H1 (cell line): ENCODE measurements at regions not wholly inside any gene's neighbourhood (a gene's known extent, or its start where the extent isn't known, plus 50 kb on each side); places are given as distances from the start of the nearest gene placed in this dataset.

Experiments
- CTCF ChIA-PET: fragments of 300-600 bp; sonication (Branson Sonifier 250); formaldehyde crosslinking; loops from one replicate; lab custom pipeline; 2021; ENCODE audit not compliant: partially characterized antibody; lab: Charles Lee
- POLR2A ChIA-PET: fragments of 300-600 bp; sonication (Branson Sonifier 250); formaldehyde crosslinking; loops from one replicate; lab custom pipeline; 2021; ENCODE audit warnings: inconsistent platforms; ENCODE audit not compliant: partially characterized antibody; lab: Charles Lee
- DNase-seq, 2 experiments: peaks; one replicate each; pipeline versions ENCODE4 v3.0.0 to v3.0.0-alpha.2; 2010 to 2022; ENCODE audit warnings: low spot score in 2 of 2, low read depth in 1 of 2, mixed read lengths in 1 of 2
- FAIRE-seq: peaks from 2 replicates; lab custom pipeline; 2011; peaks lifted over from hg19 to GRCh38; lab: Jason Lieb, UNC
- H2AFZ ChIP-seq: 2 replicates; pipeline ENCODE4 v1.8.1; 2012; ENCODE audit warnings: low read length, inconsistent platforms
- H2AK5ac ChIP-seq: 2 replicates; pipeline ENCODE4 v1.6.1; 2013; ENCODE audit warnings: low read depth, low read length
- H2BK120ac ChIP-seq: replicated peaks from 2 replicates; pipeline ENCODE3; 2013; ENCODE audit warnings: low read depth, low read length, inconsistent platforms
- H2BK12ac ChIP-seq: 2 replicates; pipeline ENCODE4 v1.6.1; 2013; ENCODE audit warnings: low read depth, low read length
- H2BK15ac ChIP-seq: 2 replicates; pipeline ENCODE4 v1.6.1; 2013; ENCODE audit warnings: low read length
- H2BK20ac ChIP-seq: 2 replicates; pipeline ENCODE4 v1.6.1; 2013; ENCODE audit warnings: low read length
- H2BK5ac ChIP-seq: 2 replicates; pipeline ENCODE4 v1.6.1; 2013; ENCODE audit warnings: low read depth, low read length
- H3K14ac ChIP-seq: 2 replicates; pipeline ENCODE4 v1.6.1; 2013; ENCODE audit warnings: inconsistent platforms; ENCODE audit not compliant: insufficient read length
- H3K18ac ChIP-seq: 2 replicates; pipeline ENCODE4 v1.6.1; 2013; ENCODE audit warnings: low read length; ENCODE audit errors: extremely low read depth
- H3K23ac ChIP-seq: 2 replicates; pipeline ENCODE4 v1.6.1; 2013; ENCODE audit warnings: inconsistent platforms; ENCODE audit not compliant: insufficient read length
- H3K23me2 ChIP-seq: 2 replicates; pipeline ENCODE4 v1.6.1; 2013; ENCODE audit warnings: low read depth, low read length
- H3K27ac ChIP-seq: 2 replicates; pipeline ENCODE4 v1.6.1; 2011; ENCODE audit warnings: low read depth, low read length, inconsistent platforms
- H3K27me3 ChIP-seq, 4 experiments: replicated peaks in 1 of 4; 1 replicate in 1 of 4; 2 replicates in 3 of 4; pipeline versions ENCODE4 v1.6.1 to v1.8.1; 2011 to 2013; ENCODE audit warnings: low read length in 3 of 4, mild to moderate bottlenecking in 3 of 4, inconsistent platforms in 2 of 4, mixed read lengths in 2 of 4, moderate library complexity in 1 of 4; ENCODE audit not compliant: control insufficient read depth in 3 of 4, insufficient read depth in 3 of 4; ENCODE audit errors: extremely low read depth in 1 of 4
- H3K36me3 ChIP-seq, 4 experiments: 2 replicates each; pipeline versions ENCODE4 v1.6.1 to v1.8.1; 2011 to 2013; ENCODE audit warnings: mild to moderate bottlenecking in 4 of 4, low read length in 3 of 4, moderate library complexity in 2 of 4, control low read depth in 1 of 4, inconsistent platforms in 1 of 4; ENCODE audit not compliant: insufficient read depth in 4 of 4, control insufficient read depth in 2 of 4
- H3K4ac ChIP-seq: replicated peaks from 2 replicates; pipeline ENCODE3; 2013; ENCODE audit warnings: low read length, low read depth, mixed read lengths, inconsistent platforms; ENCODE audit not compliant: insufficient read length
- H3K4me1 ChIP-seq, 4 experiments: replicated peaks in 1 of 4; 1 replicate in 1 of 4; 2 replicates in 3 of 4; pipeline versions ENCODE4 v1.6.1 to v1.8.1; 2011 to 2013; ENCODE audit warnings: low read length in 3 of 4, inconsistent platforms in 2 of 4, mixed read lengths in 1 of 4; ENCODE audit not compliant: insufficient read depth in 4 of 4, control insufficient read depth in 3 of 4
- H3K4me2 ChIP-seq, 2 experiments: 2 replicates each; pipeline versions ENCODE4 v1.6.1 to v1.8.1; 2011 to 2013; ENCODE audit warnings: low read depth in 2 of 2, low read length in 2 of 2, control low read depth in 1 of 2, inconsistent platforms in 1 of 2, mild to moderate bottlenecking in 1 of 2; ENCODE audit not compliant: insufficient read depth in 1 of 2
- H3K4me3 ChIP-seq, 4 experiments: fragments of 200-600, 300-600 bp in 1 of 4; sonication (generic), shearing (Covaris generic), sonication (Bioruptor Twin) in 1 of 4; 2 replicates each; pipeline versions ENCODE4 v1.5.1 to v1.8.1; 2011 to 2016; ENCODE audit warnings: low read length in 4 of 4, low read depth in 3 of 4, control low read depth in 2 of 4, inconsistent platforms in 2 of 4, mild to moderate bottlenecking in 2 of 4, mixed read lengths in 1 of 4, moderate library complexity in 1 of 4; ENCODE audit not compliant: insufficient read depth in 2 of 4; ENCODE audit errors: extremely low read depth in 1 of 4
- H3K56ac ChIP-seq: replicated peaks from 2 replicates; pipeline ENCODE3; 2013; ENCODE audit warnings: low read depth, mild to moderate bottlenecking, mixed read lengths, low read length, inconsistent platforms; ENCODE audit not compliant: insufficient read length
- H3K79me1 ChIP-seq: 2 replicates; pipeline ENCODE4 v1.6.1; 2013; ENCODE audit warnings: low read depth, low read length, control low read depth
- H3K79me2 ChIP-seq, 2 experiments: 2 replicates each; pipeline versions ENCODE4 v1.6.1 to v1.8.1; 2012 to 2013; ENCODE audit warnings: low read length in 2 of 2, mild to moderate bottlenecking in 2 of 2, inconsistent platforms in 1 of 2; ENCODE audit not compliant: insufficient read depth in 2 of 2, control insufficient read depth in 1 of 2
- H3K9ac ChIP-seq, 4 experiments: replicated peaks in 1 of 4; 1 replicate in 1 of 4; 2 replicates in 3 of 4; pipeline versions ENCODE4 v1.6.1 to v1.8.1; 2011 to 2013; ENCODE audit warnings: low read depth in 3 of 4, low read length in 3 of 4, control low read depth in 2 of 4, mild to moderate bottlenecking in 2 of 4, moderate library complexity in 2 of 4, inconsistent platforms in 1 of 4; ENCODE audit errors: extremely low read depth in 1 of 4
- H3K9me3 ChIP-seq, 2 experiments: 2 replicates each; pipeline versions ENCODE4 v1.6.1 to v1.8.1; 2012 to 2013; ENCODE audit warnings: mild to moderate bottlenecking in 2 of 2, moderate library complexity in 2 of 2, control low read depth in 1 of 2, inconsistent platforms in 1 of 2, low read depth in 1 of 2, low read length in 1 of 2, mixed read lengths in 1 of 2; ENCODE audit not compliant: insufficient read depth in 2 of 2
- H4K20me1 ChIP-seq, 2 experiments: replicated peaks in 1 of 2; 2 replicates each; pipeline versions ENCODE3 to v1.8.1; 2011 to 2013; ENCODE audit warnings: inconsistent platforms in 2 of 2, low read length in 2 of 2, mild to moderate bottlenecking in 1 of 2; ENCODE audit not compliant: insufficient read depth in 2 of 2, control insufficient read depth in 1 of 2
- H4K5ac ChIP-seq: 2 replicates; pipeline ENCODE4 v1.6.1; 2013; ENCODE audit warnings: low read length, low read depth, mixed read lengths, inconsistent platforms; ENCODE audit not compliant: insufficient read length
- H4K8ac ChIP-seq: 2 replicates; pipeline ENCODE4 v1.8.0; 2013; ENCODE audit warnings: mild to moderate bottlenecking, moderate library complexity, low read length, inconsistent platforms; ENCODE audit not compliant: insufficient read depth; ENCODE audit errors: extremely low read depth
- H4K91ac ChIP-seq: replicated peaks from 2 replicates; pipeline ENCODE3; 2013; ENCODE audit warnings: low read length, mixed read lengths, inconsistent platforms; ENCODE audit not compliant: insufficient read length
- CHD2 ChIP-seq: IDR thresholded peaks from 2 replicates; pipeline ENCODE4 v1.6.1; 2012; ENCODE audit warnings: low read length, improper control_type of control experiment
- EGR1 ChIP-seq: IDR thresholded peaks from 2 replicates; pipeline ENCODE4 v1.6.1; 2011; ENCODE audit warnings: low read depth, low read length, borderline replicate concordance
- EP300 ChIP-seq, 2 experiments: IDR thresholded peaks; 1 replicate in 1 of 2; 2 replicates in 1 of 2; pipeline ENCODE4 v1.6.1; 2011 to 2012; ENCODE audit warnings: low read depth in 2 of 2, low read length in 2 of 2, mild to moderate bottlenecking in 2 of 2, borderline replicate concordance in 1 of 2, inconsistent platforms in 1 of 2, moderate library complexity in 1 of 2
- EZH2 ChIP-seq: fragments of 200-600 bp; sonication (generic); IDR thresholded peaks from 2 replicates; pipeline ENCODE4 v1.7.1; 2012; ENCODE audit warnings: low read depth, mild to moderate bottlenecking, moderate library complexity, low read length, inconsistent platforms; ENCODE audit not compliant: severe bottlenecking
- GABPA ChIP-seq: IDR thresholded peaks from 2 replicates; pipeline ENCODE4 v1.6.1; 2011; ENCODE audit warnings: mild to moderate bottlenecking, low read length, moderate library complexity, borderline replicate concordance; ENCODE audit not compliant: insufficient read depth
- HDAC2 ChIP-seq, 2 experiments: fragments of 300-600 bp in 1 of 2; sonication (generic) in 1 of 2; IDR thresholded peaks; 2 replicates each; pipeline ENCODE4 v1.6.1; 2011 to 2012; ENCODE audit warnings: low read depth in 2 of 2, low read length in 2 of 2, mild to moderate bottlenecking in 2 of 2, moderate library complexity in 2 of 2, borderline replicate concordance in 1 of 2, inconsistent platforms in 1 of 2
- KDM4A ChIP-seq: IDR thresholded peaks from one replicate; pipeline ENCODE4 v1.7.1; 2012; ENCODE audit warnings: low read depth, mild to moderate bottlenecking, moderate library complexity, low read length, inconsistent platforms; ENCODE audit not compliant: severe bottlenecking
- POLR2AphosphoS5 ChIP-seq: IDR thresholded peaks from 2 replicates; pipeline ENCODE4 v1.6.1; 2011; ENCODE audit warnings: low read depth, low read length
- RBBP5 ChIP-seq: IDR thresholded peaks from 2 replicates; pipeline ENCODE4 v1.7.1; 2012; ENCODE audit warnings: low read depth, mild to moderate bottlenecking, inconsistent platforms, low read length, moderate library complexity, borderline replicate concordance
- RNF2 ChIP-seq: fragments of 200-900, 300-1000 bp; sonication (generic); IDR thresholded peaks from 2 replicates; pipeline ENCODE4 v1.7.1; 2016; ENCODE audit warnings: borderline replicate concordance, low read depth, mild to moderate bottlenecking, antibody characterized with exemption, low read length; ENCODE audit not compliant: poor library complexity, severe bottlenecking; ENCODE audit errors: missing control alignments
- SIX5 ChIP-seq: IDR thresholded peaks from 2 replicates; pipeline ENCODE4 v1.6.1; 2011; ENCODE audit warnings: mild to moderate bottlenecking, low read depth, low read length
- WGBS, 2 experiments: shearing (Covaris generic) in 1 of 2; methylation state at CpG; one replicate each; pipeline versions ENCODE4 v1.1.6 to v1.1.7; 2013 to 2015; ENCODE audit warnings: low lambda C conversion rate in 2 of 2, mixed read lengths in 2 of 2, inconsistent platforms in 1 of 2, low coverage in 1 of 2, missing lambda C conversion rate in 1 of 2; ENCODE audit not compliant: insufficient replicate concordance in 2 of 2, insufficient coverage in 1 of 2, insufficient read length in 1 of 2; ENCODE audit errors: extremely low coverage in 1 of 2, missing lambda C conversion rate in 1 of 2; 5-methylcytosine and 5-hydroxymethylcytosine counted together
- TF ChIP-seq, protein P1 (sequence below): IDR thresholded peaks from 2 replicates; pipeline ENCODE4 v1.6.1; 2011; ENCODE audit warnings: low read length, improper control_type of control experiment

DNA sequence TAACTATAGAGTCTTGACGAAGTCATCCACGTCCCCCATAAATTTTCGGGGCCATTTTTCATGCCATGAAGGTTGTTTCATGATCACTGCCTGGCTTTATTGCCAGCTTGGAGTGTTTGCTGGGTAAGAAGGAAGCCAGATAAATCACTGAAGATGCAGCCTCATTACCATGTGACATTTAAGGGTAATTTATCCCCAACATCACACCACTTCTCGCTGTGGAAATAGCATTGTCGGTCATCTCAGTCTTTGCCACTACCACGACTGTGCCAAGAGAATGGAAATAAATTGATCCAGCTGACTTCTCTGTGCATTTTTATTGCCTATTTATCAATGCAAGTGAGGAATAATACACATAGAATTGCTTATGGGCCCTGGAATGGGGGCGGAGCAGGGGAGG is 617.9 kb downstream of the AJAP1 start:
- no peaks in the 10 kb centered on the region for H3K79me1 ChIP-seq
- H2BK5ac ChIP-seq, result no peak overlapping the region
- no peak overlapping the region for H3K4me3 ChIP-seq
- H4K5ac ChIP-seq, result no peak overlapping the region
- H3K56ac ChIP-seq, result no peak overlapping the region
- no peak overlapping the region for H3K23ac ChIP-seq
- H3K4me1 ChIP-seq, result peaks cover 0 to 6% (median 3%) of the 10 kb centered on the region in 4 experiments; a peak in 6 of 7 replicates
- H4K91ac ChIP-seq, result no peak overlapping the region
- H3K27me3 ChIP-seq, result peaks cover 0 to 2% (median 0%) of the 10 kb centered on the region in 4 experiments; a peak in 1 of 7 replicates
- WGBS, 2 experiments, result 86% methylated on average over 7 of the region's 7 CpGs; no CpG with 5 or more reads in 1 of the 2 experiments
- no peak overlapping the region for H2AK5ac ChIP-seq
- no peak overlapping the region for H3K18ac ChIP-seq
- no peak overlapping the region for H3K27ac ChIP-seq
- DNase-seq, result no peak
- H3K9ac ChIP-seq, result no peak overlapping the region
- ChIA-PET POLR2A (no interaction called here), CTCF (interaction anchor here (1.3 kb wide), 1 partner anchor 147 kb away, joined by 3 read pairs; no protein-coding TSS in a partner anchor)
- no peak overlapping the region for H2BK20ac ChIP-seq
- H3K79me2 ChIP-seq, result no peaks in the 10 kb centered on the region
- FAIRE-seq, result no peak
- H3K9me3 ChIP-seq, result 0 out of 4 replicates have a peak, but pooled peaks cover 0 to 3% of the 10 kb centered on the region in 2 experiments
- no peak overlapping the region for H2BK120ac ChIP-seq
- H4K8ac ChIP-seq, result no peak overlapping the region
- H3K4ac ChIP-seq, result no peak overlapping the region
- H3K14ac ChIP-seq, result no peak overlapping the region
- no peaks in the 10 kb centered on the region for H3K36me3 ChIP-seq
- TF ChIP-seq EZH2 (no peak), RNF2 (no peak), KDM4A (no peak), HDAC2 (IDR thresholded peaks at IDR 0.05; ENCODE audit: borderline replicate concordance in 1 of 2, low read depth in 2 of 2, low read length in 2 of 2) (no peak), EGR1 (no peak), CHD2 (no peak), GABPA (no peak), EP300 (IDR thresholded peaks at IDR 0.05; ENCODE audit: borderline replicate concordance in 1 of 2, low read depth in 2 of 2, low read length in 2 of 2) (no peak), SIX5 (no peak), POLR2AphosphoS5 (no peak), RBBP5 (no peak)
- TF ChIP-seq, protein P1, sequence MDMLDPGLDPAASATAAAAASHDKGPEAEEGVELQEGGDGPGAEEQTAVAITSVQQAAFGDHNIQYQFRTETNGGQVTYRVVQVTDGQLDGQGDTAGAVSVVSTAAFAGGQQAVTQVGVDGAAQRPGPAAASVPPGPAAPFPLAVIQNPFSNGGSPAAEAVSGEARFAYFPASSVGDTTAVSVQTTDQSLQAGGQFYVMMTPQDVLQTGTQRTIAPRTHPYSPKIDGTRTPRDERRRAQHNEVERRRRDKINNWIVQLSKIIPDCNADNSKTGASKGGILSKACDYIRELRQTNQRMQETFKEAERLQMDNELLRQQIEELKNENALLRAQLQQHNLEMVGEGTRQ, result no peak
- TF ChIP-seq, all 59 proteins: peak for 0
- no peak overlapping the region for H3K4me2 ChIP-seq
- no peak overlapping the region for H2BK15ac ChIP-seq
- no peaks in the 10 kb centered on the region for H3K23me2 ChIP-seq
- H4K20me1 ChIP-seq, result no peaks in the 10 kb centered on the region
- H2BK12ac ChIP-seq, result no peak overlapping the region
- no peak overlapping the region for H2AFZ ChIP-seq
